ENCODE measurements at regions not wholly inside any gene's neighbourhood (a gene's known extent, or its start where the extent isn't known, plus 50 kb on each side); places are given as distances from the start of the nearest gene placed in this dataset.
"Not testable (repeated sequence)": the region's sequence is repeated elsewhere in the genome, so short reads cannot be mapped to it uniquely, and the experiment has no call there.

GRCh38 chr14:46573498-46573897 lies 78.1 kb downstream of the RPL10L start:
- DNase-seq (ENCODE audit: low read depth), result no peak
- H3K4me3 ChIP-seq (ENCODE audit: low read depth, low read length), result no peak overlapping the region
- TF ChIP-seq MAX (IDR thresholded peaks at IDR 0.05; ENCODE audit: low read depth, low read length), result no peak
- no peak for TF ChIP-seq POLR2A (IDR thresholded peaks at IDR 0.05; ENCODE audit: extremely low read depth, insufficient read length)
- TF ChIP-seq CTCF (IDR thresholded peaks at IDR 0.05; ENCODE audit: low read depth, low read length), result no peak
- no peak for TF ChIP-seq MYC (IDR thresholded peaks at IDR 0.05; ENCODE audit: low read depth, low read length)

- no peak for TF ChIP-seq MAX (IDR thresholded peaks at IDR 0.05; ENCODE audit: low read depth, low read length)
- TF ChIP-seq MYC (IDR thresholded peaks at IDR 0.05; ENCODE audit: low read depth, low read length), result no peak
- no peak for TF ChIP-seq POLR2A (IDR thresholded peaks at IDR 0.05; ENCODE audit: extremely low read depth, insufficient read length)
- TF ChIP-seq CTCF (IDR thresholded peaks at IDR 0.05; ENCODE audit: low read depth, low read length), result no peak
- H3K4me3 ChIP-seq (ENCODE audit: low read depth, low read length), result no peak overlapping the region
- no peak for DNase-seq (ENCODE audit: low read depth)
Observed at GRCh38 chr14:46571970-46572369, 79.6 kb downstream of the RPL10L start.

GRCh38 chr14:46568161-46568560 lies 83.4 kb downstream of the RPL10L start:
- not testable (repeated sequence) for H3K4me3 ChIP-seq (ENCODE audit: low read depth, low read length); DNase-seq (ENCODE audit: low read depth)

GRCh38 chr14:46550836-46551235 lies 100.7 kb downstream of the RPL10L start:
- H3K4me3 ChIP-seq (ENCODE audit: low read depth, low read length), result no peak overlapping the region
- DNase-seq (ENCODE audit: low read depth), result no peak
- TF ChIP-seq MAX (IDR thresholded peaks at IDR 0.05; ENCODE audit: low read depth, low read length), result no peak
- no peak for TF ChIP-seq MYC (IDR thresholded peaks at IDR 0.05; ENCODE audit: low read depth, low read length)
- no peak for TF ChIP-seq POLR2A (IDR thresholded peaks at IDR 0.05; ENCODE audit: extremely low read depth, insufficient read length)
- TF ChIP-seq CTCF (IDR thresholded peaks at IDR 0.05; ENCODE audit: low read depth, low read length), result no peak

- TF ChIP-seq MYC (IDR thresholded peaks at IDR 0.05; ENCODE audit: low read depth, low read length), result no peak
- TF ChIP-seq MAX (IDR thresholded peaks at IDR 0.05; ENCODE audit: low read depth, low read length), result no peak
- no peak for TF ChIP-seq CTCF (IDR thresholded peaks at IDR 0.05; ENCODE audit: low read depth, low read length)
- no peak overlapping the region for H3K4me3 ChIP-seq (ENCODE audit: low read depth, low read length)
- no peak for DNase-seq (ENCODE audit: low read depth)
Observed at GRCh38 chr14:46540986-46541385, 110.6 kb downstream of the RPL10L start.

- no peak overlapping the region for H3K4me3 ChIP-seq (ENCODE audit: low read depth, low read length)
- TF ChIP-seq MAX (IDR thresholded peaks at IDR 0.05; ENCODE audit: low read depth, low read length) (no peak), MYC (IDR thresholded peaks at IDR 0.05; ENCODE audit: low read depth, low read length) (no peak), POLR2A (IDR thresholded peaks at IDR 0.05; ENCODE audit: extremely low read depth, insufficient read length) (no peak), CTCF (IDR thresholded peaks at IDR 0.05; ENCODE audit: low read depth, low read length) (no peak)
- no peak for DNase-seq (ENCODE audit: low read depth)
Observed at GRCh38 chr14:46519121-46519520, 132.5 kb downstream of the RPL10L start.

- DNase-seq (ENCODE audit: low read depth); H3K4me3 ChIP-seq (ENCODE audit: low read depth, low read length): not testable (repeated sequence)
Observed at GRCh38 chr14:46508752-46509151, 142.8 kb downstream of the RPL10L start.

Measured in NB4 (cell line).